RWPE2 (cell line): ENCODE measurements at regions not wholly inside any gene's neighbourhood (a gene's known extent, or its start where the extent isn't known, plus 50 kb on each side); places are given as distances from the start of the nearest gene placed in this dataset.

Source experiments
- ATAC-seq: fragments of 200-7000 bp; cut with Tn5 transposase; 3 replicates; pipeline ENCODE4 v1.9.1; 2021; ENCODE audit warnings: low read depth
- DNase-seq: peaks from one replicate; pipeline ENCODE4 v3.0.0-alpha.2; 2020; ENCODE audit warnings: low spot score
- H3K27ac ChIP-seq: fragments of 450-650 bp; 2 replicates; pipeline ENCODE4 v1.5.1; 2017; ENCODE audit warnings: mild to moderate bottlenecking; ENCODE audit not compliant: poor library complexity, severe bottlenecking
- H3K27me3 ChIP-seq: fragments of 250-450 bp; sonication (Bioruptor Pico); 2 replicates; pipeline ENCODE4 v1.5.1; 2021; ENCODE audit warnings: mild to moderate bottlenecking, moderate library complexity; ENCODE audit not compliant: insufficient read depth, poor library complexity, severe bottlenecking
- H3K36me3 ChIP-seq: fragments of 250-450 bp; sonication (Bioruptor Pico); 2 replicates; pipeline ENCODE4 v1.5.1; 2020; ENCODE audit warnings: low read depth, mild to moderate bottlenecking, moderate library complexity
- H3K4me1 ChIP-seq: fragments of 250-450 bp; sonication (Bioruptor Pico); 2 replicates; pipeline ENCODE4 v1.5.1; 2021; ENCODE audit warnings: mild to moderate bottlenecking, moderate library complexity; ENCODE audit not compliant: insufficient read depth, poor library complexity, severe bottlenecking
- H3K4me3 ChIP-seq: fragments of 250-450 bp; sonication (Bioruptor Pico); 2 replicates; pipeline ENCODE4 v1.5.1; 2021; ENCODE audit warnings: mild to moderate bottlenecking, moderate library complexity; ENCODE audit not compliant: severe bottlenecking
- H3K9me3 ChIP-seq: fragments of 250-450 bp; sonication (Bioruptor Pico); 2 replicates; pipeline ENCODE4 v1.5.1; 2021; ENCODE audit warnings: mild to moderate bottlenecking, moderate library complexity; ENCODE audit not compliant: severe bottlenecking
- CTCF ChIP-seq: fragments of 450-650 bp; IDR thresholded peaks from one replicate; pipeline ENCODE4 v1.5.1; 2017; ENCODE audit warnings: mild to moderate bottlenecking, moderate library complexity; ENCODE audit not compliant: poor library complexity, severe bottlenecking

- no peak for DNase-seq
- TF ChIP-seq CTCF: no peak
- Histone ChIP-seq H3K9me3 (no peaks in the 10 kb centered on the region), H3K36me3 (no peaks in the 10 kb centered on the region), H3K27me3 (no peaks in the 10 kb centered on the region), H3K27ac (no peak overlapping the region), H3K4me1 (peaks cover 3% of the 10 kb centered on the region), H3K4me3 (no peak overlapping the region)
- no peak for ATAC-seq
Observed at GRCh38 chr9:78618735-78619134, 321.8 kb downstream of the PSAT1 start.

GRCh38 chr9:78620303-78620702 lies 323.4 kb downstream of the PSAT1 start:
- Histone ChIP-seq H3K4me3 (no peak overlapping the region), H3K27me3 (no peaks in the 10 kb centered on the region), H3K4me1 (peaks cover 3% of the 10 kb centered on the region), H3K27ac (no peak overlapping the region), H3K9me3 (no peaks in the 10 kb centered on the region), H3K36me3 (no peaks in the 10 kb centered on the region)
- ATAC-seq (no peak), DNase-seq (no peak)
- TF ChIP-seq CTCF: no peak

DNA sequence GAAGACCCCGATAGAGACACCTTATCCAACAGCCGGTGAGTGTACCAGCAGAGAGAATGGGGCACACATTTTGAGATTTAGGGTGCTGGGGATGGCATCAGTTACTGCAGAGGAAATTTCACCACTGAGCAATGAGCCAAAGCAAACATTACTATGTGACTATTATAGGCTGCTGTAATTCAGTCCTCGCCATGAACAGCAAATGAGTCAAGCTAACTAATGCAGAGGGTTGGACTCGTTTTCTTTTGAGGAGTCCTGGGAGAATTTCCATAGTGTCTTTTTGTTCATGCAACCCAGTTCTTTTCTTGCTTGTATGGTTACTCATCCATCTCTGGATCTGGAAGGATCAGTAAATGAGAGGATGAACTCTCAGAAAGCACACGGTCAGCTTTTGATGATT lies 323.8 kb downstream of the PSAT1 start:
- Histone ChIP-seq H3K36me3 (no peaks in the 10 kb centered on the region), H3K4me1 (peaks cover 3% of the 10 kb centered on the region), H3K4me3 (no peak overlapping the region), H3K27me3 (no peaks in the 10 kb centered on the region), H3K9me3 (no peaks in the 10 kb centered on the region), H3K27ac (no peak overlapping the region)
- DNase-seq (no peak), ATAC-seq (peak; percentile 95)
- no peak for TF ChIP-seq CTCF

- no peaks in the 10 kb centered on the region for H3K9me3 ChIP-seq
- no peak overlapping the region for H3K27ac ChIP-seq
- H3K4me1 ChIP-seq: peaks cover 3% of the 10 kb centered on the region
- no peaks in the 10 kb centered on the region for H3K36me3 ChIP-seq
- ATAC-seq (no peak), DNase-seq (no peak)
- H3K4me3 ChIP-seq: no peak overlapping the region
- H3K27me3 ChIP-seq: no peaks in the 10 kb centered on the region
- no peak for TF ChIP-seq CTCF
Observed at GRCh38 chr9:78622126-78622525, 325.2 kb downstream of the PSAT1 start.

DNA sequence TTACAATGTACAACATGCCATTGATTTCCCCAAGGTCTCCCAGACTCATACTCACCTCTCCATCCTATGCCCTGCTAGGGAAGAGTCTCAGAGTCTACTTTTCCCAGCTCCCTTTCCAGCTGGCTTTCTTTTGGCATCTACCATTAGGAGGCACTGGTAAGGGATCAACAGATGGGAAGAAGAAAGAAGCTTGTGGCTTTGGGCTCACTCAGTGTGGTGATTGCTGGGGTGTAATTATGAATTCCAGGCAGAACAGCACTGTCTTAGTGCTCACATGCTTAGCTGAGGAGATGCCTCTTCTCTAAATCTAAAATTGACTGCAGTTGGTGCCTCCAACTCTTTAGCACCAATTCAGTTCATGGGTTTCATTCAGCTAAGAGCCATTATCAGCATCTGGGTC lies 330.0 kb downstream of the PSAT1 start:
- TF ChIP-seq CTCF: no peak
- DNase-seq: no peak
- Histone ChIP-seq H3K27ac (no peak overlapping the region), H3K9me3 (no peaks in the 10 kb centered on the region), H3K4me3 (no peak overlapping the region), H3K27me3 (no peaks in the 10 kb centered on the region), H3K36me3 (no peaks in the 10 kb centered on the region), H3K4me1 (no peaks in the 10 kb centered on the region)
- ATAC-seq: no peak
